ENCODE measurements at regions not wholly inside any gene's neighbourhood (a gene's known extent, or its start where the extent isn't known, plus 50 kb on each side); places are given as distances from the start of the nearest gene placed in this dataset.

DNA sequence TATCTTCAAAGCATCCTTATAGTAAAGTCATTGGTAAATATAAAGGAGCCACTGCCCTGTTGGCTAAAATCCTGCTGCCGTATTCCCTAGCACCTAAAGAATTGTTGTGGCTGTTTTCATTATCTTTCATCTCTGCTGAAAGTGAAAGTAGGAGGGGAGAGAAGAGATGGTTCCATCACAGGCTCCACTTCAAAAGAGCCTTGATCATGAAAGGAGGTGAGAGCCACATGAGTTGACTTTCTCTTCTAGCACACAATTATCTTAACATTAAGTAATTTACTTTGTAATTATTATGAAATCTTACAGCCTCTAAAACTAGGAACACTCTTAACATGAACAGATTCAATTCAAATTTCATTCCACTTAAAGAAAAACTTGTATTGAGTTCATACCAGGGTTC, 1050.9 kb upstream of the LRRTM1 start:
- no peak for DNase-seq

GRCh38 chr2:81334046-81334445, 1029.5 kb upstream of the LRRTM1 start:
- no peak for DNase-seq

- no peak for DNase-seq
Measured at GRCh38 chr2:81328968-81329367, 1024.4 kb upstream of the LRRTM1 start.

- no peak for DNase-seq
Measured at GRCh38 chr2:81327911-81328310, 1023.4 kb upstream of the LRRTM1 start.

GRCh38 chr2:81324046-81324445, 1019.5 kb upstream of the LRRTM1 start:
- no peak for DNase-seq

DNA sequence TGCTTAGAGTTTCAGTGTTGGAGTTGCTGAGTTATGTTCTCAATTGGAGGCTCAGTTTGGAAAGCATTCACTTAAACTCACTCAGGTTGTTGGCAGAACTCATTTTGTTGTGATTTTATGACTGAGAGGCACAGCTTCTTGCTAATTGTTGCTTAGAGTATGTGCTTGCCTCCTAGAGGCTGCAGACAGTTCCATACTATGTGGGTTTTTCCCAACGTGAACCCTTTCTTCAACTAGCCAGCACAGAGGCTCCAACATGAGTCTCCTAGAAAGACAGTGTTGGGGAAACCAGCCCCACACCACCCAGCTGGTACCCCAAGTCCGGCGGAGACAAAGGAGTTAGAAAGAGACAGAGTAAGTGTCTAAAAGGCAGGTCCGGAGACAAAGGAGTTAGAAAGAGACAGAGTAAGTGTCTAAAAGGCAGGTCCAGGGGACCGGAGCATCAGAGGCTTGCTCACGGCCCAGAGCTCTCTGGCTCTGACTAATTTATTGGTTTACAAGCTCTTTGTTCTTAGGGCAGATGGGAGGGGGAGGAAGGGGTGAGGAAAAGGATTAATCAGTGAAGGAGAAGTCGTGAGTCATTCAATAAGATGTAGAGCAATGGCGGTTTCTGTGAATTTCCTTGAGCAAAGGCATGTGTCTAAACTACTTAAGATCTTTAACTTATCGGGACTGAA, 999.7 kb upstream of the LRRTM1 start:
- DNase-seq, result no peak

DNA sequence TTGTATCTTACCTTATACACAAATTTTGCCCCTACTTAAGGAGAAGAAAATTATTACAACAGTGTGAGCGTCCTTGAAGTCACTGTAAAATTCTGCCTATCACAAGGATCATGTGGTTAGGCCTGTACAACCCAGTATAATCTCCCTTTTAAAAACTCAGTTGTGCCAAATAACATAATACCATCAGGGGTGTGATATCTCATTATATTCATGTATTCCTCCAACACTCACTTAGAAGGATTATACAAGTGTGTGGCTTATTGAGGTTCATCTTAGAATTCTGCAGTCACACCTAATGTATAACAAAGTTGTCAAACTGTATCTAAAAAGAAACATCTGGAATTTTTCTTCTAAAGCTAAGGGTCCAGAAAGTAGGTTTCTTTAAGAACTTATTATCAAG, 998.8 kb upstream of the LRRTM1 start:
- DNase-seq, result no peak

DNA sequence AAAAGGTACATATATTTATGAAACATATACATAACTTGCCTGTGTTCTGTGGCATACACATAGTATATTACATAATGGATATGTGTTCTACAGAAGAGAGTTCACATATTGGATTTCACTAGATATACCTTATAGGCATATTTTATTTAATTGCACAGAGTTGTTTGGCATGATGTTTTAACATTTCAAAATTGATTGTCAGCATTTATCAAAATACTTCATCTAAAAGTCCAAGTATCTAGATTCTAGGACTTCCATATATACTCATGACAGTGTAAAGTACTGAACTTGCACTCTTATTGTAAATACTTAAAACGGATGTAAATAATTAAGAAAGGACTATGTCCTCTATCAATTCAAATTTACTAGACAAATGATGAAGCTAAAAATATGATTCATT, 995.3 kb upstream of the LRRTM1 start:
- no peak for DNase-seq

GRCh38 chr2:81290846-81291245, 986.3 kb upstream of the LRRTM1 start:
- DNase-seq, result no peak

- DNase-seq, result no peak
Measured at GRCh38 chr2:81283081-81283480, 978.5 kb upstream of the LRRTM1 start.

DNA sequence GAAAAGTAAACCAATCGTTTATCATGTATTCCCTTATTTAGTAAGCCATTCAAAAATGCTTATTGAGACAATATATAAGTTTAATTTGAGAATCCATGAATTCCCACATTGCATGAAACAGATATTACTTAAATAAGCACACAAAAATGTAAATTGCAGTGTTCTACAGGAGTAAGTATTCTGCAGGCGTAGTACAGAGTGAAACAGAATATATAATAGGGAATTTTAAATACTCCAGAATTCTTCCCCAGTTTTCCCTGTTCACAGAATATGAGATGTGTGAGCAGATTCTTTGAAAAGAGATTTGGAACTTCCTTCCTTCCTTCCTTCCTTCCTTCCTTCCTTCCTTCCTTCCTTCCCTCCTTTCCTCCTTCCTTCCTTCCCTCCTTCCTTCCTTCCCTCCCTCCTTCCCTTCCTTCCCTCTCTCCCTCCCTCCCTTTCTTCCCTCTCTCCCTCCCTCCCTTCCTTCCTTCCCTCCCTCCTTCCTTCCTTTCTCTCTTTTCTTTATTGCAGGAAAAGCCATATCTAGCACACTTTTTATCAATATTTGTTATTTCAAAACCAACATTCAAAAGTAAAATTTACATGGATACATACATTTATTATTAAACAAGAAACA, 977.7 kb upstream of the LRRTM1 start:
- DNase-seq, result no peak

GRCh38 chr2:81276595-81276994, 972.0 kb upstream of the LRRTM1 start:
- DNase-seq, result no peak

DNA sequence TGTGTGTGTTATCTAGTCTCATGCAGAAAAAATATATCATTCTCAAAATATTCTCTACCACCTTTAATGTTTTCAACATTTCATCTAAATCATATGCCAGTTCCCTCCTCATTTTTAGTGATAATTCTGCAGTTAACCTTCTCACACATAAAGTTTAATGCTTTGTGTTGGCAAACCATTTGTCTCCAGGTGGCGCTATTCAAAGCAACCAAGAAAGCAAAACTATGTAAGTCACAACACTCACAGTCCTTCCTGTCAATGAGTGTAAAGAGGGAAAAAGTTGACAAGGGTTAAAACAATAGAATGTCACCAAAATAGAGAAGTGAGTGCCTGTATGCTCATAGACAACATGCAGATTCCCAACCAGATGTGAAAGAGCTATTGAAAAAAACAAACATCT, 961.6 kb upstream of the LRRTM1 start:
- DNase-seq, result peak; percentile 1

- DNase-seq, result no peak
Measured at GRCh38 chr2:81263989-81264388, 959.4 kb upstream of the LRRTM1 start.

DNA sequence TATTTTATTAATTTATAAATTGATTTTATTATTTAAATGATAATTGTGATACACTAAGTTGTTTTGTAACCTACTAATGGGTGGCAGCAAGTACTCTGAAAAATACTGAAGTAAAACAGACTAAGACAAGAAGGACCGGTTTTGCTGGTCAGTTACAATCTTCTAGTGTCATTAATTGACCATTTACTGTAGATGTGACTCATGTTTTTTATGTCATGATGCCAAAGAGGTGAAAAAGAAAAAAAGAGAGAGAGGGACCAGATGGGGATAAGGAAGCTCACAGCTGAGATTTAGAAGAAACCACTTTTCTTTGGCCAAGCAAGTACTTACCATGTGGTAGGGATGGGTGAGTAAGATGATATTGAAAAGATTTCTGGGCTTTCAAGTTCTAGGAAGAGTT, 955.8 kb upstream of the LRRTM1 start:
- DNase-seq, result no peak

DNA sequence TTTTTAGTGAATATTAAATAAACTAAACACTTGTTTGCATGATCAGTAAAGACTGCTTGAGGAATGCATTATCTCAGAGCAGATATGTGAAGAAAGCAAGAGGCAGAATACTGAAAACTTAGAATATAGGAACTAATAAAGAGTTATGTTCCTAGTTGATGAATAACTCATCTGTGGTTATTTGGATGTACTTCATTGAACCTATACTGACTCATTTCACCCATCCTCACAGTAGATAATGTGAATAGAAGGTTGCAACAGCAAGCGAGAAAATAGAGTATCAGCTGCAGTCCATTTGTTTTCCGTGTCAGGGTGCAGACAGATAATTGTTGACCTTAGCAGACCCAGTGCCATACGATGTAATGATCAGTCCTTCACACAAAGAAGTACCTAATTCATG, 945.7 kb upstream of the LRRTM1 start:
- no peak for DNase-seq

DNA sequence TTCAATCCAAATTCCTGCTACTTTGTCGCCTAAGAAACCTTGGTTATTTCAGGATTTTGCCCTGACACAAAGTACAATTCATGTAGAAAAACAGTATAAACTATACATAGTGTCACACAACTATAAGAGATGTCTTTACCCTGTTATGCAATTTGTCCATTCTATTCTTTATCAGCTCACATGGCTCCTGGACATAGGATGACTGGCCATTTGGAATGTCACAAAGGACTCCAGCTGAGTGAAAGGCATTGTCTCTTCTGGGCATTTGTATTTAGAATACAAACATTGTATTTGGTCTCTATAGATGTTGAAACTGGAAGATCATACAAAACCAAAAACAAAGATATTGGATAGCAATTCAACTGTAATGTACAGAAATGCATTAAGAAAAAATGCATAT, 944.6 kb upstream of the LRRTM1 start:
- DNase-seq, result no peak

DNA sequence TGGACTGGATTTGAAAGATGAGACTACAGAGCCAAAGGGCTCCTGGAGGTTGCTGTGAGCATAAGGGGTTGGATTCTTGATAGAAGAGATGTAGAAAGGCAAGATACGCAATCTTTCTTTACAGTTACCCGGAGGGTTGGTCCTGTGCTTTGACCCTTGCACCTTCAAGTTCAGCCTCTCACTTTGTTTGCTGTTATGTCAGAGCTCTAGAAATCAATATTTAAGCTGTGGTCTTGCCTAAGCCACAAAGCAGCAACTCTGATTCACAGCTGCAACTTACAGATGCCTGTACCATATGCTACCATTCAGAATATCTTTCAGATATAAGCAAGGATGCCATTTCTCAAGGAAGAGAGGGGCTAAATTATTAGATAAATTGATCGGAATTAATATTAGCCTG, 943.1 kb upstream of the LRRTM1 start:
- no peak for DNase-seq

GRCh38 chr2:81242501-81242900, 937.9 kb upstream of the LRRTM1 start:
- no peak for DNase-seq

- DNase-seq, result no peak
Measured at GRCh38 chr2:81238462-81238861, 933.9 kb upstream of the LRRTM1 start.

DNA sequence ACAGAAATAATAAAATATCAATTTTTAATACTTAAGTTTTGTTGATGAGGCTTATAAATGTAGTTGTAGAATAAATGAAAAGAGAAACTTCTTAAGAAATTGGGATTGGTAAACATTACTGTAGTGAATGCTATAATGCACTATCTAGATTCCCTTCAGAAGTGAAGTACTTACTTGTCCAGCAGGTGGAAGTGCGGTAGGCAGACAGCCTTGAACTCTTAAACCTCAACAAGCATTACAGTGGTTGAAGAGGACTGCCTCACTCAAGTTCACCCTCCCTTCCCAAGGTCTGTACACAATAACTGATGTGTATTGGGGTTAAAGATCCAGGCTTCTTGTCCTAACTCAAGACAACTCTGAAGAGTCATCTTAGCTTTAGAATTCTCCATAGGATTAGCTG, 931.0 kb upstream of the LRRTM1 start:
- no peak for DNase-seq

GRCh38 chr2:81234711-81235110, 930.2 kb upstream of the LRRTM1 start:
- no peak for DNase-seq

DNA sequence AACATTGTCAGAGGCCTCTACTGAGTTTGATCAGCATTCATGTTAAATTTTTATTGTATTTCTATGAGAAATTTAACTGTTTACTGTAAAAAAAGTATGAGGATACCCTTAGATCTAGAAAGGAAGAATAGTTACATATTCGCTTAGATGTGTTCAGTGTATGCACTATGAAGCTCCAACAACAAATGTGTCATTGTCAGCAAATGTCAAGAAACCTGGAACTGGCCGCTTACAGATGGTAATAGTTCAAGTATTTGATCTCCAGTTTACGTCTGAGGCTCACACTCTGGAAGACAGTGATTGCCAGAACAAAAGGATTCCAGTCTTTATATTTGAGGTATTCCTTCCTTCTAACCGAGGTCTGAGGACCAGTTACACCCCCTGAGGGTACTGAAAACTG, 921.2 kb upstream of the LRRTM1 start:
- no peak for DNase-seq

GRCh38 chr2:81213598-81213997, 909.0 kb upstream of the LRRTM1 start:
- DNase-seq, result no peak

DNA sequence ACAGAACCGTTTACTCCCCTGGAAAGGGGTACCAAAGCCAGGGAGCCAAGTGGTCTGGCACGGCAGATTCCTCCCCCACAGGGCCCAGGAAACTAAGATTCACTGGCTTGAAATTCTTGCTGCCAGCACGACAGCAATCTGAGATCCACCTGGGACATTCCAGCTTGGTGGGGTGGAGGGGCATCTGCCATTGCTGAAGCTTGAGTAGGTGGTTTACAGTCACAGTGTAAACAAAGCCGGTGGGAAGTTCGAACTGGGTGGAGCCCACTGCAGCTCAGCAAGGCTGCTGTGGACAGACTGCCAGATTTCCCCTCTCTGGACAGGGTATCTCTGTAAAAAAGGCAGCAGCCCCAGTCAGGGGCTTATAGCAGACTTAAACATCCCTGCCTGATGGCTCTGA, 901.7 kb upstream of the LRRTM1 start:
- no peak for DNase-seq
